ENCODE measurements at regions not wholly inside any gene's neighbourhood (a gene's known extent, or its start where the extent isn't known, plus 50 kb on each side); places are given as distances from the start of the nearest gene placed in this dataset.

- no peak for TF ChIP-seq CTCF (IDR thresholded peaks at IDR 0.05)
- TF ChIP-seq ESRRA (CRISPR knock-in tag; IDR thresholded peaks at IDR 0.05; ENCODE audit: borderline replicate concordance), result no peak
- no peak for TF ChIP-seq FOXJ3 (CRISPR knock-in tag; IDR thresholded peaks at IDR 0.05; ENCODE audit: borderline replicate concordance)
- TF ChIP-seq NFYB (CRISPR knock-in tag; conservative IDR thresholded peaks at IDR 0.05; ENCODE audit: low read depth), result no peak
- TF ChIP-seq FOXK1 (CRISPR knock-in tag; IDR thresholded peaks at IDR 0.05), result no peak
- no peak for TF ChIP-seq ATF3 (CRISPR knock-in tag; conservative IDR thresholded peaks at IDR 0.05)
- no peak for TF ChIP-seq TEAD4 (CRISPR knock-in tag; IDR thresholded peaks at IDR 0.05)
- TF ChIP-seq ZNF138 (CRISPR knock-in tag; conservative IDR thresholded peaks at IDR 0.05), result no peak
These were observed 261.5 kb upstream of the ADGRL3 start for GRCh38 chr4:60938621-60939020.

Measured in WTC11 (cell line).